ENCODE measurements at regions not wholly inside any gene's neighbourhood (a gene's known extent, or its start where the extent isn't known, plus 50 kb on each side); places are given as distances from the start of the nearest gene placed in this dataset.

DNA sequence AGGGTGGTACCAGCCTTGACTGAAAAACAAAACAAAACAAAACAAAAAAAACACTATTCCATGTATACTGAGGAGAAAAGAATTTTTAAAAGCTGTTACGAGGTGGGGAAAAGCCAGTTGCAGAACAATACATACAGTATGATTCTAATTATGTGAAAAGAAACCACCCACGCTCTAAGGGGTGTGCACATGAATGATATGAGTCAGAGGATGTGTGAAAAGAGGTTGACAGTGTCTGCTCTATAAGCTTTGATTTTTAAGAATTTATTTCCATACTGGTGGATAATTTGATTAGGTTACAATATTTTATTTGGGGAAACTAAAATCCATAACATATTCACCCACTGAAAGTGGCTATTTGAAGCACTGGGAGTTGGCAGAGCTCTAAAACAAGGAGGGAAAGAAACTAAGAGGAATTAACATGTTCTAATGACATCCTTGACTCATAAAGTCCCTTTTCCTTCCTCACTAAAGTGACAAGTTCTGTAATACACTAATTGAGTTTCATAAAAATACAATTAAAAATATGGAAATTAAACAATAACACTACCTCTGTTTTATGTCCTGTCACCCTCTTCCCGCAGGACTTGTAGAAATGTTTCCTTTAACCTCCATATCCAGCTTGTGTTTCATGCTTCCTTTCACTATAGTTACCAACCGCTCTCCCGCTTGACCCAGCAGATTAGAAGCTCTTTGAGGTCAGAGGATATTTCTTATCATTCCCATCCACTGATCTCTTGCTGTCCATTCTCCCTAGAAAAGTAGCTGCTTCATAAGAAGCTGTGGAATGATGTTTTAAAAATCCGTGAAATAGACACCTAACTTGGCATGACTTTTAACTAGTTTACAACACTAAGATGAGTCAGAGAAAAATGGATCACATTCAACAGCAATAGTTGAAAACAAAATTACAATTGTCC lies 118.6 kb upstream of the CCDC28A start:
- TF ChIP-seq, protein P1, sequence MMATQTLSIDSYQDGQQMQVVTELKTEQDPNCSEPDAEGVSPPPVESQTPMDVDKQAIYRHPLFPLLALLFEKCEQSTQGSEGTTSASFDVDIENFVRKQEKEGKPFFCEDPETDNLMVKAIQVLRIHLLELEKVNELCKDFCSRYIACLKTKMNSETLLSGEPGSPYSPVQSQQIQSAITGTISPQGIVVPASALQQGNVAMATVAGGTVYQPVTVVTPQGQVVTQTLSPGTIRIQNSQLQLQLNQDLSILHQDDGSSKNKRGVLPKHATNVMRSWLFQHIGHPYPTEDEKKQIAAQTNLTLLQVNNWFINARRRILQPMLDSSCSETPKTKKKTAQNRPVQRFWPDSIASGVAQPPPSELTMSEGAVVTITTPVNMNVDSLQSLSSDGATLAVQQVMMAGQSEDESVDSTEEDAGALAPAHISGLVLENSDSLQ (IDR thresholded peaks at IDR 0.05), result no peak
- TF ChIP-seq TARDBP (IDR thresholded peaks at IDR 0.05), result no peak
- no peak for TF ChIP-seq BHLHE40 (IDR thresholded peaks at IDR 0.05; ENCODE audit: borderline replicate concordance)
- TF ChIP-seq SUZ12 (IDR thresholded peaks at IDR 0.05), result no peak
- no peak for TF ChIP-seq NFRKB (IDR thresholded peaks at IDR 0.05)
- TF ChIP-seq FOXM1 (IDR thresholded peaks at IDR 0.05; ENCODE audit: borderline replicate concordance), result no peak
- no peak for TF ChIP-seq FOXK2 (IDR thresholded peaks at IDR 0.05)
